HepG2 (cell line): ENCODE measurements at regions not wholly inside any gene's neighbourhood (a gene's known extent, or its start where the extent isn't known, plus 50 kb on each side); places are given as distances from the start of the nearest gene placed in this dataset.

Experiments
- ATAC-seq: fragments of 200-7000 bp; cut with Tn5 transposase; 3 replicates; pipeline ENCODE4 v1.9.1; 2020; ENCODE audit warnings: mild to moderate bottlenecking, moderate library complexity
- BruUV-seq: library from RNA; stranded (reverse); fragments of 400-500 nt; replicated peaks from 2 replicates; lab custom pipeline; 2021; lab: Mats Ljungman, UMichigan
- CTCF ChIA-PET: fragments of 300-600 bp; formaldehyde crosslinking; extraction: SDS; loops from one replicate; lab custom pipeline; 2021; ENCODE audit warnings: low total read pairs, inconsistent platforms, low intra/inter-chr PET ratio; lab: Yijun Ruan, JAX
- POLR2A ChIA-PET: fragments of 350-600 bp; sonication (Branson Sonifier 250); formaldehyde crosslinking; loops from one replicate; lab custom pipeline; 2020; ENCODE audit warnings: antibody characterized with exemption, inconsistent platforms; lab: Yijun Ruan, JAX
- DNase-seq: peaks from one replicate; pipeline ENCODE4 v3.0.0-alpha.2; 2015; ENCODE audit warnings: low spot score
- FAIRE-seq: peaks from 3 replicates; lab custom pipeline; 2011; peaks lifted over from hg19 to GRCh38; lab: Jason Lieb, UNC
- H2AFZ ChIP-seq: one replicate; pipeline ENCODE4 v1.6.1; 2011; ENCODE audit warnings: low read length, inconsistent platforms
- H3K27ac ChIP-seq: fragments of 300-600 bp; 3 replicates; pipeline ENCODE4 v1.8.0; 2011; ENCODE audit warnings: mixed run types, mild to moderate bottlenecking, mixed read lengths, low read length, inconsistent platforms; ENCODE audit not compliant: insufficient read depth; ENCODE audit errors: extremely low read length
- H3K27me3 ChIP-seq, 2 experiments: fragments of 200-600 bp in 1 of 2; 2 replicates in 1 of 2; 3 replicates in 1 of 2; pipeline versions ENCODE4 v1.6.0 to v1.8.0; 2011; ENCODE audit warnings: low read length in 2 of 2, mild to moderate bottlenecking in 2 of 2, moderate library complexity in 2 of 2, inconsistent platforms in 1 of 2; ENCODE audit not compliant: insufficient read depth in 2 of 2, control insufficient read depth in 1 of 2
- H3K36me3 ChIP-seq, 2 experiments: fragments of 200-600 bp in 1 of 2; replicated peaks in 1 of 2; 2 replicates in 1 of 2; 3 replicates in 1 of 2; pipeline versions ENCODE4 v1.5.1 to v1.8.0; 2011; ENCODE audit warnings: low read length in 2 of 2, inconsistent platforms in 1 of 2; ENCODE audit not compliant: insufficient read depth in 2 of 2, control insufficient read depth in 1 of 2
- H3K4me1 ChIP-seq: 2 replicates; pipeline ENCODE4 v1.5.1; 2012; ENCODE audit warnings: low read length, inconsistent platforms; ENCODE audit not compliant: insufficient read depth
- H3K4me2 ChIP-seq: 2 replicates; pipeline ENCODE4 v1.6.0; 2011; ENCODE audit warnings: low read depth, low read length, inconsistent platforms
- H3K4me3 ChIP-seq, 3 experiments: fragments of 200-600 bp in 1 of 3; sonication (generic), shearing (Covaris generic) in 1 of 3; replicated peaks in 1 of 3; 2 replicates each; pipeline ENCODE4 v1.5.1; 2011 to 2016; ENCODE audit warnings: low read length in 3 of 3, inconsistent platforms in 2 of 3, low read depth in 2 of 3, mild to moderate bottlenecking in 2 of 3, control low read depth in 1 of 3, mixed read lengths in 1 of 3; ENCODE audit not compliant: insufficient read depth in 1 of 3
- H3K79me2 ChIP-seq: one replicate; pipeline ENCODE4 v1.6.1; 2011; ENCODE audit warnings: low read length, inconsistent platforms; ENCODE audit not compliant: insufficient read depth
- H3K9ac ChIP-seq: 2 replicates; pipeline ENCODE4 v1.6.0; 2011; ENCODE audit warnings: mild to moderate bottlenecking, low read depth, low read length, inconsistent platforms; ENCODE audit not compliant: insufficient read depth
- H3K9me3 ChIP-seq: 2 replicates; pipeline ENCODE4 v1.5.1; 2012; ENCODE audit warnings: mild to moderate bottlenecking, low read length
- H4K20me1 ChIP-seq: 2 replicates; pipeline ENCODE4 v1.6.0; 2011; ENCODE audit warnings: inconsistent platforms, mild to moderate bottlenecking, low read length, moderate library complexity; ENCODE audit not compliant: insufficient read depth
- BRF2 ChIP-seq: sonication (generic); formaldehyde crosslinking; IDR thresholded peaks from 2 replicates; pipeline ENCODE4 v1.8.1; 2022; ENCODE audit warnings: mild to moderate bottlenecking, missing genetic modification reagents
- CREB1 ChIP-seq, 2 experiments: fragments of 450-650 bp in 1 of 2; IDR thresholded peaks; 2 replicates each; pipeline ENCODE4 v1.6.1; 2016 to 2017; ENCODE audit warnings: control low read depth in 1 of 2, mild to moderate bottlenecking in 1 of 2, missing compliant biosample characterization in 1 of 2, missing genetic modification characterization in 1 of 2
- E2F5 ChIP-seq: sonication (generic); formaldehyde crosslinking; conservative IDR thresholded peaks from 2 replicates; pipeline ENCODE4 v1.4.0; 2020; ENCODE audit warnings: missing genetic modification reagents
- HNRNPLL ChIP-seq: fragments of 200-400 bp; formaldehyde crosslinking; IDR thresholded peaks from 2 replicates; pipeline ENCODE4 v1.6.1; 2017; ENCODE audit warnings: mild to moderate bottlenecking, low read depth, low read length; ENCODE audit not compliant: poor library complexity, severe bottlenecking
- HOXA3 ChIP-seq: sonication (generic); formaldehyde crosslinking; IDR thresholded peaks from 2 replicates; pipeline ENCODE4 v1.5.0; 2020; ENCODE audit warnings: missing genetic modification reagents
- MED13 ChIP-seq: sonication (generic); formaldehyde crosslinking; IDR thresholded peaks from 2 replicates; pipeline ENCODE4 v1.5.0; 2020; ENCODE audit warnings: missing genetic modification reagents
- NR2F6 ChIP-seq, 2 experiments: IDR thresholded peaks; 2 replicates each; pipeline ENCODE4 v1.6.1; 2016; ENCODE audit warnings: antibody characterized with exemption in 1 of 2, mild to moderate bottlenecking in 1 of 2
- SPEN ChIP-seq: sonication (generic); formaldehyde crosslinking; IDR thresholded peaks from 2 replicates; pipeline ENCODE4 v1.5.1; 2020; ENCODE audit warnings: low read depth, mild to moderate bottlenecking, missing genetic modification reagents
- ZNF280B ChIP-seq: sonication (generic); formaldehyde crosslinking; IDR thresholded peaks from 2 replicates; pipeline ENCODE4 v1.5.0; 2020; ENCODE audit warnings: missing genetic modification reagents, mild to moderate bottlenecking, borderline replicate concordance
- WGBS: methylation state at CpG from one replicate; pipeline ENCODE4 v1.1.6; 2017; ENCODE audit warnings: low lambda C conversion rate; 5-methylcytosine and 5-hydroxymethylcytosine counted together
- in situ Hi-C: cut with HindIII; loops from 2 replicates; pipeline ENCODE4 v1.10.0; 2017; ENCODE audit warnings: low pct_unique_long_range_greater_than_20kb; ENCODE audit not compliant: extremely low pct_ligation_motif_present
- intact Hi-C: fragments of 100-400 bp; cut with micrococcal nuclease; formaldehyde crosslinking; loops from one replicate; pipeline ENCODE4 v1.10.0; 2022; ENCODE audit not compliant: unreplicated experiment

- H3K36me3 ChIP-seq, result no peaks in the 10 kb centered on the region
- no peaks in the 10 kb centered on the region for H3K79me2 ChIP-seq
- in situ Hi-C loops, result no loop called here
- H3K9me3 ChIP-seq, result no peaks in the 10 kb centered on the region
- BruUV-seq, result no TSS peak
- no peak overlapping the region for H2AFZ ChIP-seq
- peaks cover 2 to 10% of the 10 kb centered on the region in 2 experiments; a peak in 3 of 5 replicates for H3K27me3 ChIP-seq
- POLR2A ChIA-PET, result no interaction called here
- CTCF ChIA-PET, result no interaction called here
- no peak overlapping the region for H3K9ac ChIP-seq
- H3K4me3 ChIP-seq, result no peak overlapping the region
- DNase-seq (no peak), ATAC-seq (no peak), FAIRE-seq (no peak)
- 0% methylated on average over 2 of the region's 2 CpGs for WGBS
- no peaks in the 10 kb centered on the region for H4K20me1 ChIP-seq
- no peaks in the 10 kb centered on the region for H3K4me1 ChIP-seq
- H3K27ac ChIP-seq, result no peak overlapping the region
- intact Hi-C loops, result no loop called here
- TF ChIP-seq HOXA3 (CRISPR knock-in tag) (no peak), BRF2 (no peak), NR2F6 (IDR thresholded peaks at IDR 0.05) (no peak), NR2F6 (CRISPR knock-in tag; IDR thresholded peaks at IDR 0.05) (no peak), CREB1 (IDR thresholded peaks at IDR 0.05) (no peak), CREB1 (CRISPR knock-in tag; IDR thresholded peaks at IDR 0.05) (no peak), ZNF280B (CRISPR knock-in tag) (no peak), E2F5 (CRISPR knock-in tag) (no peak), MED13 (CRISPR knock-in tag) (no peak), HNRNPLL (no peak), SPEN (no peak)
- no peak overlapping the region for H3K4me2 ChIP-seq
Observed at GRCh38 chr6:6730831-6731230, 142.3 kb downstream of the LY86 start.
